ENCODE measurements at regions not wholly inside any gene's neighbourhood (a gene's known extent, or its start where the extent isn't known, plus 50 kb on each side); places are given as distances from the start of the nearest gene placed in this dataset.

GRCh38 chr21:28762357-28762735 lies 230.3 kb downstream of the LTN1 start:
- no peak for TF ChIP-seq POLR2A (IDR thresholded peaks at IDR 0.05)
- TF ChIP-seq, protein P1, sequence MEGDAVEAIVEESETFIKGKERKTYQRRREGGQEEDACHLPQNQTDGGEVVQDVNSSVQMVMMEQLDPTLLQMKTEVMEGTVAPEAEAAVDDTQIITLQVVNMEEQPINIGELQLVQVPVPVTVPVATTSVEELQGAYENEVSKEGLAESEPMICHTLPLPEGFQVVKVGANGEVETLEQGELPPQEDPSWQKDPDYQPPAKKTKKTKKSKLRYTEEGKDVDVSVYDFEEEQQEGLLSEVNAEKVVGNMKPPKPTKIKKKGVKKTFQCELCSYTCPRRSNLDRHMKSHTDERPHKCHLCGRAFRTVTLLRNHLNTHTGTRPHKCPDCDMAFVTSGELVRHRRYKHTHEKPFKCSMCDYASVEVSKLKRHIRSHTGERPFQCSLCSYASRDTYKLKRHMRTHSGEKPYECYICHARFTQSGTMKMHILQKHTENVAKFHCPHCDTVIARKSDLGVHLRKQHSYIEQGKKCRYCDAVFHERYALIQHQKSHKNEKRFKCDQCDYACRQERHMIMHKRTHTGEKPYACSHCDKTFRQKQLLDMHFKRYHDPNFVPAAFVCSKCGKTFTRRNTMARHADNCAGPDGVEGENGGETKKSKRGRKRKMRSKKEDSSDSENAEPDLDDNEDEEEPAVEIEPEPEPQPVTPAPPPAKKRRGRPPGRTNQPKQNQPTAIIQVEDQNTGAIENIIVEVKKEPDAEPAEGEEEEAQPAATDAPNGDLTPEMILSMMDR (IDR thresholded peaks at IDR 0.05), result no peak
